ENCODE measurements at regions not wholly inside any gene's neighbourhood (a gene's known extent, or its start where the extent isn't known, plus 50 kb on each side); places are given as distances from the start of the nearest gene placed in this dataset.
"Not testable (repeated sequence)": the region's sequence is repeated elsewhere in the genome, so short reads cannot be mapped to it uniquely, and the experiment has no call there.

GRCh38 chr9:31839273-31839672 is 545.2 kb upstream of the ACO1 start:
- DNase-seq = no peak

- no peak for DNase-seq
These were observed 543.7 kb upstream of the ACO1 start for GRCh38 chr9:31840702-31841101.

GRCh38 chr9:31847963-31848362 is 536.5 kb upstream of the ACO1 start:
- no peak for DNase-seq

GRCh38 chr9:31848505-31849285 is 535.7 kb upstream of the ACO1 start:
- DNase-seq = no peak

- DNase-seq = no peak
These were observed 530.3 kb upstream of the ACO1 start for GRCh38 chr9:31854187-31854586.

- no peak for DNase-seq
These were observed 515.6 kb upstream of the ACO1 start for GRCh38 chr9:31868830-31869229.

- no peak for DNase-seq
These were observed 514.2 kb upstream of the ACO1 start for GRCh38 chr9:31870276-31870675.

- DNase-seq = no peak
These were observed 510.7 kb upstream of the ACO1 start for GRCh38 chr9:31873722-31874121.

- DNase-seq = no peak
These were observed 490.4 kb upstream of the ACO1 start for GRCh38 chr9:31894008-31894407.

- DNase-seq = no peak
These were observed 476.1 kb upstream of the ACO1 start for GRCh38 chr9:31908158-31908890.

GRCh38 chr9:31908891-31909480 is 475.5 kb upstream of the ACO1 start:
- no peak for DNase-seq

- no peak for DNase-seq
These were observed 471.8 kb upstream of the ACO1 start for GRCh38 chr9:31912636-31913035.

- no peak for DNase-seq
These were observed 467.7 kb upstream of the ACO1 start for GRCh38 chr9:31916591-31917241.

- not testable (repeated sequence) for DNase-seq
These were observed 446.7 kb upstream of the ACO1 start for GRCh38 chr9:31937737-31938136.

GRCh38 chr9:31950756-31951155 is 433.7 kb upstream of the ACO1 start:
- no peak for DNase-seq

GRCh38 chr9:31958572-31958971 is 425.9 kb upstream of the ACO1 start:
- no peak for DNase-seq

GRCh38 chr9:31969552-31969951 is 414.9 kb upstream of the ACO1 start:
- no peak for DNase-seq

- DNase-seq = no peak
These were observed 400.5 kb upstream of the ACO1 start for GRCh38 chr9:31983895-31984294.

- DNase-seq = no peak
These were observed 388.1 kb upstream of the ACO1 start for GRCh38 chr9:31996331-31996730.

- no peak for DNase-seq
These were observed 379.9 kb upstream of the ACO1 start for GRCh38 chr9:32004431-32005076.

- DNase-seq = no peak
These were observed 374.1 kb upstream of the ACO1 start for GRCh38 chr9:32010322-32010721.

- DNase-seq = no peak
These were observed 373.4 kb upstream of the ACO1 start for GRCh38 chr9:32011049-32011448.

GRCh38 chr9:32015795-32016194 is 368.6 kb upstream of the ACO1 start:
- no peak for DNase-seq
